ENCODE measurements at regions not wholly inside any gene's neighbourhood (a gene's known extent, or its start where the extent isn't known, plus 50 kb on each side); places are given as distances from the start of the nearest gene placed in this dataset.

DNA sequence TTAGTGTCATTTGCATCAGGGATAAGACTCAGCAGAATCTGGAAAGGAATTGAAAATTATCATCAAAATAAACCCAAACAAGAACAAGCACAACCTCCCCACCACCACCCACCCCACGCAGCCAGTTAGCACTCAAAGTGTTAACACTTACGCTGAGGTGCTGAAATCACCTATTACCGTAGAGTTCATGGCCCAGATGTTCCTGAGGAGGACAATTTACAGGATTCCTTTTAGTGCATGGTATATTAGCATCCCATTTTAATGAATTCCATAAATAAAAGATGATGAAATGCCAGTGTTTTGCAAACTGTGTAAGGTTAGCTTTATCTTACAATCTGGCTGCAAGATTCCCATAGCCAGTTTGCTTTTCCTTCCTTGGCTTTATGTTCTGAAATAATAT lies 359.3 kb upstream of the SOX11 start:
- H3K9me3 Mint-ChIP-seq, result peaks cover 3% of the 10 kb centered on the region
- H3K4me3 Mint-ChIP-seq, result no peak overlapping the region
- H3K4me1 Mint-ChIP-seq, result peaks cover 2% of the 10 kb centered on the region

DNA sequence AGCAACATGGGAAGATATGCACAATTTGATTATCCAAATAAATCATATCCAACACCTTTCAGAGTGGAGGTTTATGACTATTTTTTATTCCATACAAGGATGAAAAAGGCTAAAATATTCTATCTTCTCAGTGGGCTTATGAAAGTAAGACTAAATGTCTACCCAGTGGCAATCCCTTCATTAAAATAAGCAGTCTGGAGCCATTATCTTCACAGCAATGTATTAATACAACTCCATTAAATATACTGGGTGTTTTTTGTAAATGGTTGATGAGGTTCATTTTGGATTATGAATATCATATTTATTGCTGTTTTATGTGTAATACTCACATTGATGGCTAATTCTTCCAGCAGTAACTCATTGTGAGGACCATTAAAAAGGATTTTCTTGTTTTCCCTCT lies 352.7 kb upstream of the SOX11 start:
- Mint-ChIP-seq H3K9me3 (peaks cover 3% of the 10 kb centered on the region), H3K27me3 (ENCODE audit: insufficient read depth, low read depth) (no peaks in the 10 kb centered on the region), H3K36me3 (no peaks in the 10 kb centered on the region), H3K4me1 (peaks cover 3% of the 10 kb centered on the region), H3K27ac (no peak overlapping the region), H3K4me3 (no peak overlapping the region)
- no peak overlapping the region for H3K4me2 ChIP-seq
- H3K27me3 ChIP-seq, result no peaks in the 10 kb centered on the region
- no peaks in the 10 kb centered on the region for H3K36me3 ChIP-seq
- H3K27ac ChIP-seq, result no peak overlapping the region
- H3K4me1 ChIP-seq, result no peaks in the 10 kb centered on the region
- no peaks in the 10 kb centered on the region for H3F3A ChIP-seq (ENCODE audit: low read depth)
- H3K9me3 ChIP-seq (ENCODE audit: low read depth), result no peaks in the 10 kb centered on the region
- no peak for DNase-seq (ENCODE audit: low spot score)
- H3K4me3 ChIP-seq, result no peak overlapping the region
- TF ChIP-seq EZH2phosphoT487 (IDR thresholded peaks at IDR 0.05), result no peak
- TF ChIP-seq EZH2 (IDR thresholded peaks at IDR 0.05), result no peak
- H2AFZ ChIP-seq (replicated peaks), result no peak overlapping the region
- no peaks in the 10 kb centered on the region for H3K79me2 ChIP-seq (ENCODE audit: low read depth)
- H4K20me1 ChIP-seq (ENCODE audit: low read depth), result no peaks in the 10 kb centered on the region
- no peak overlapping the region for H3K9ac ChIP-seq

More for the DNA sequence above, 359.3 kb upstream of the SOX11 start:
- no peaks in the 10 kb centered on the region for H3K36me3 Mint-ChIP-seq
- H3K4me2 ChIP-seq, result no peak overlapping the region
- H3K4me3 ChIP-seq, result no peak overlapping the region
- H2AFZ ChIP-seq (replicated peaks), result no peak overlapping the region
- no peak overlapping the region for H3K9ac ChIP-seq
- no peaks in the 10 kb centered on the region for H3K4me1 ChIP-seq
- DNase-seq (ENCODE audit: low spot score), result no peak
- H3K9me3 ChIP-seq (ENCODE audit: low read depth), result no peaks in the 10 kb centered on the region
- no peaks in the 10 kb centered on the region for H3F3A ChIP-seq (ENCODE audit: low read depth)
- H3K27ac ChIP-seq, result no peak overlapping the region
- no peaks in the 10 kb centered on the region for H3K79me2 ChIP-seq (ENCODE audit: low read depth)
- TF ChIP-seq EZH2phosphoT487 (IDR thresholded peaks at IDR 0.05) (no peak), EZH2 (IDR thresholded peaks at IDR 0.05) (no peak)
- TF ChIP-seq, protein P1, sequence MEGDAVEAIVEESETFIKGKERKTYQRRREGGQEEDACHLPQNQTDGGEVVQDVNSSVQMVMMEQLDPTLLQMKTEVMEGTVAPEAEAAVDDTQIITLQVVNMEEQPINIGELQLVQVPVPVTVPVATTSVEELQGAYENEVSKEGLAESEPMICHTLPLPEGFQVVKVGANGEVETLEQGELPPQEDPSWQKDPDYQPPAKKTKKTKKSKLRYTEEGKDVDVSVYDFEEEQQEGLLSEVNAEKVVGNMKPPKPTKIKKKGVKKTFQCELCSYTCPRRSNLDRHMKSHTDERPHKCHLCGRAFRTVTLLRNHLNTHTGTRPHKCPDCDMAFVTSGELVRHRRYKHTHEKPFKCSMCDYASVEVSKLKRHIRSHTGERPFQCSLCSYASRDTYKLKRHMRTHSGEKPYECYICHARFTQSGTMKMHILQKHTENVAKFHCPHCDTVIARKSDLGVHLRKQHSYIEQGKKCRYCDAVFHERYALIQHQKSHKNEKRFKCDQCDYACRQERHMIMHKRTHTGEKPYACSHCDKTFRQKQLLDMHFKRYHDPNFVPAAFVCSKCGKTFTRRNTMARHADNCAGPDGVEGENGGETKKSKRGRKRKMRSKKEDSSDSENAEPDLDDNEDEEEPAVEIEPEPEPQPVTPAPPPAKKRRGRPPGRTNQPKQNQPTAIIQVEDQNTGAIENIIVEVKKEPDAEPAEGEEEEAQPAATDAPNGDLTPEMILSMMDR (IDR thresholded peaks at IDR 0.05), result no peak
- no peak overlapping the region for H3K27ac Mint-ChIP-seq
- no peaks in the 10 kb centered on the region for H3K27me3 Mint-ChIP-seq (ENCODE audit: insufficient read depth, low read depth)
- H3K36me3 ChIP-seq, result no peaks in the 10 kb centered on the region
- no peaks in the 10 kb centered on the region for H3K27me3 ChIP-seq
- H4K20me1 ChIP-seq (ENCODE audit: low read depth), result no peaks in the 10 kb centered on the region

DNA sequence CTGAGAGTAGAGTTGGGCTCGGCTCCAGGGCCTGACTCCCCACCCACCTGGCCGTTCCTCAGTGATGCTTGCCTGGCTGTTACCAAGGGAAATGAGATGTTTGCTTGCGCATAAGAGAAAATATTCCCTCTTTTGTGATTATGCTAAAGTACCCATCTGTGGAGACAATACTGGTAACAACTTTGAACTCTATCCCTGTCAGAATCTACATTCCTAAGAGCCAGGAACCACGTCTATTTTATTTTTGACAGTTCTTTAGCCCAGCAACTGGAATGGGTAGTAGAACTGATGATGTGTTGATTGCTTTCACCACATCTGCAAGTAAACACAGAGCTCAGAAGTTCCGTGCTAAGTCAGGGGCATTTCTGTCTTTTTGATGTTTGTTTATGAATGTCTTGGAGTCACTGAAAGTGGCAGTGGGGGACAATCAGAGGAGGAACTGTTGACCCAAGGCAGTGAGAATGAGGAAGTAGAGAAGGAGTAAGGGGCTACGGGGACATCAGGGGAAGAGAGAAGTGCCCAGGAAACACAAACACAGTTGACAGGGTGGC lies 348.3 kb upstream of the SOX11 start:
- no peaks in the 10 kb centered on the region for H3K9me3 Mint-ChIP-seq
- no peaks in the 10 kb centered on the region for H3K36me3 Mint-ChIP-seq
- H3K36me3 ChIP-seq, result no peaks in the 10 kb centered on the region
- H3K79me2 ChIP-seq (ENCODE audit: low read depth), result no peaks in the 10 kb centered on the region
- H3K27ac ChIP-seq, result no peak overlapping the region
- no peaks in the 10 kb centered on the region for H3K27me3 ChIP-seq
- no peaks in the 10 kb centered on the region for H3K4me1 ChIP-seq
- H3K4me3 ChIP-seq, result no peak overlapping the region
- no peaks in the 10 kb centered on the region for H3K9me3 ChIP-seq (ENCODE audit: low read depth)
- H3F3A ChIP-seq (ENCODE audit: low read depth), result no peaks in the 10 kb centered on the region
- no peak for DNase-seq (ENCODE audit: low spot score)
- H3K27ac Mint-ChIP-seq, result no peak overlapping the region
- H3K27me3 Mint-ChIP-seq (ENCODE audit: insufficient read depth, low read depth), result no peaks in the 10 kb centered on the region
- H3K4me1 Mint-ChIP-seq, result peaks cover 3% of the 10 kb centered on the region
- TF ChIP-seq, protein P1 (IDR thresholded peaks at IDR 0.05), result no peak
- TF ChIP-seq EZH2phosphoT487 (IDR thresholded peaks at IDR 0.05) (no peak), EZH2 (IDR thresholded peaks at IDR 0.05) (no peak)
- no peak overlapping the region for H3K4me3 Mint-ChIP-seq
- no peak overlapping the region for H3K9ac ChIP-seq
- H3K4me2 ChIP-seq, result no peak overlapping the region
- H4K20me1 ChIP-seq (ENCODE audit: low read depth), result no peaks in the 10 kb centered on the region
- no peak overlapping the region for H2AFZ ChIP-seq (replicated peaks)

DNA sequence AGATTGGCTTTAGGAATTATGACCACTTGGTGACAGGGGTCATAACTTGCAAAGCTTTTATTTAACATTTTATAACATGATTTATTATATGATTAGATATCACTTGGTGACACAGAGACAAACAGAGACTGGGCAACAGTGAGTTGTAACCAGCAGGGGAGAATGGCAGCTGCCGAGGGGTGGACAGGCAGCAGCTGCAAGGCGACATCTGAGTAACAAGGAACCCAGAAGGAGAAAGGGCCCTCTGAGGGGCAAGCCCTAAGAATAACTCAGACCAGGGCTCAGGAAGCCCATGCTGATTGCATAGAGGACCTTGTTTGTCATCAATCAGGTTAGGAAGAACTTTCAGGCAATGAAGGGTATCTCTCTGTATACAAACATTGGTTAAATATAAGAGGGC lies 339.9 kb upstream of the SOX11 start:
- no peak for DNase-seq (ENCODE audit: low spot score)
- Histone ChIP-seq H3K27ac (no peak overlapping the region), H3K79me2 (ENCODE audit: low read depth) (no peaks in the 10 kb centered on the region), H3K4me1 (no peaks in the 10 kb centered on the region), H4K20me1 (ENCODE audit: low read depth) (no peaks in the 10 kb centered on the region), H2AFZ (replicated peaks) (no peak overlapping the region), H3K9ac (no peak overlapping the region), H3K4me2 (no peak overlapping the region), H3K4me3 (no peak overlapping the region), H3K36me3 (no peaks in the 10 kb centered on the region), H3K27me3 (no peaks in the 10 kb centered on the region), H3K9me3 (ENCODE audit: low read depth) (no peaks in the 10 kb centered on the region), H3F3A (ENCODE audit: low read depth) (no peaks in the 10 kb centered on the region)
- Mint-ChIP-seq H3K27me3 (ENCODE audit: insufficient read depth, low read depth) (peaks cover 3% of the 10 kb centered on the region), H3K27ac (no peak overlapping the region), H3K4me3 (no peak overlapping the region), H3K36me3 (no peaks in the 10 kb centered on the region), H3K4me1 (peaks cover 2% of the 10 kb centered on the region), H3K9me3 (peaks cover 3% of the 10 kb centered on the region)
- TF ChIP-seq EZH2phosphoT487 (IDR thresholded peaks at IDR 0.05) (no peak), EZH2 (IDR thresholded peaks at IDR 0.05) (no peak)
- TF ChIP-seq, protein P1 (IDR thresholded peaks at IDR 0.05), result no peak

Data from neural progenitor cell (in vitro differentiated cells).